DND-41 (cell line): ENCODE measurements at regions not wholly inside any gene's neighbourhood (a gene's known extent, or its start where the extent isn't known, plus 50 kb on each side); places are given as distances from the start of the nearest gene placed in this dataset.

Experiments
- ATAC-seq: fragments of 200-7000 bp; cut with Tn5 transposase; 3 replicates; pipeline ENCODE4 v1.9.1; 2021; ENCODE audit warnings: low read depth; ENCODE audit not compliant: insufficient read depth
- DNase-seq: peaks from one replicate; pipeline ENCODE4 v3.0.0-alpha.2; 2020
- H2AFZ ChIP-seq: 2 replicates; pipeline ENCODE4 v1.6.0; 2012; ENCODE audit warnings: low read depth, low read length
- H3K27ac ChIP-seq: 2 replicates; pipeline ENCODE4 v1.5.1; 2012; ENCODE audit warnings: low read length, inconsistent platforms
- H3K27me3 ChIP-seq: fragments of 200-600 bp; sonication (generic); 2 replicates; pipeline ENCODE4 v1.6.0; 2012; ENCODE audit warnings: low read length, mild to moderate bottlenecking, inconsistent platforms; ENCODE audit not compliant: insufficient read depth, poor library complexity
- H3K36me3 ChIP-seq: 2 replicates; pipeline ENCODE4 v1.5.1; 2012; ENCODE audit warnings: low read length, inconsistent platforms; ENCODE audit not compliant: insufficient read depth
- H3K4me1 ChIP-seq: 2 replicates; pipeline ENCODE4 v1.5.1; 2012; ENCODE audit warnings: mild to moderate bottlenecking, low read length; ENCODE audit not compliant: insufficient read depth
- H3K4me2 ChIP-seq: 2 replicates; pipeline ENCODE4 v1.6.0; 2012; ENCODE audit warnings: mild to moderate bottlenecking, moderate library complexity, low read length, inconsistent platforms; ENCODE audit not compliant: insufficient read depth
- H3K4me3 ChIP-seq, 2 experiments: fragments of 200-600 bp in 1 of 2; shearing (Covaris generic) in 1 of 2; 2 replicates each; pipeline ENCODE4 v1.5.1; 2012 to 2016; ENCODE audit warnings: inconsistent platforms in 2 of 2, low read length in 2 of 2, mild to moderate bottlenecking in 2 of 2, low read depth in 1 of 2, moderate library complexity in 1 of 2
- H3K79me2 ChIP-seq: 2 replicates; pipeline ENCODE4 v1.6.0; 2012; ENCODE audit warnings: low read length, inconsistent platforms; ENCODE audit not compliant: insufficient read depth
- H3K9ac ChIP-seq: 2 replicates; pipeline ENCODE4 v1.6.0; 2012; ENCODE audit warnings: low read depth, mild to moderate bottlenecking, inconsistent platforms, low read length, moderate library complexity
- H3K9me3 ChIP-seq: 2 replicates; pipeline ENCODE4 v1.5.1; 2012; ENCODE audit warnings: low read length, moderate library complexity, mild to moderate bottlenecking, inconsistent platforms; ENCODE audit not compliant: insufficient read depth, severe bottlenecking
- H4K20me1 ChIP-seq: 2 replicates; pipeline ENCODE4 v1.6.0; 2012; ENCODE audit warnings: low read length; ENCODE audit not compliant: insufficient read depth
- CTCF ChIP-seq: IDR thresholded peaks from 2 replicates; pipeline ENCODE4 v1.5.1; 2012; ENCODE audit warnings: borderline replicate concordance, low read length, moderate library complexity, mild to moderate bottlenecking; ENCODE audit not compliant: poor library complexity, severe bottlenecking; ENCODE audit errors: extremely low read depth
- EZH2 ChIP-seq: IDR thresholded peaks from 3 replicates; pipeline ENCODE4 v1.6.1; 2012; ENCODE audit warnings: borderline replicate concordance, low read depth, mild to moderate bottlenecking, moderate library complexity, low read length, inconsistent platforms; ENCODE audit not compliant: severe bottlenecking

GRCh38 chr4:120353235-120353634 lies 286.6 kb upstream of the MAD2L1 start:
- Histone ChIP-seq H3K27ac (no peak overlapping the region), H3K9me3 (no peaks in the 10 kb centered on the region), H3K4me1 (no peaks in the 10 kb centered on the region), H3K9ac (no peak overlapping the region), H4K20me1 (no peaks in the 10 kb centered on the region), H3K27me3 (no peaks in the 10 kb centered on the region), H3K36me3 (no peaks in the 10 kb centered on the region), H3K4me3 (no peak overlapping the region), H3K4me2 (no peak overlapping the region), H3K79me2 (no peaks in the 10 kb centered on the region), H2AFZ (no peak overlapping the region)
- DNase-seq = no peak
- ATAC-seq = no peak
- no peak for TF ChIP-seq CTCF
- TF ChIP-seq EZH2 = no peak

- no peak overlapping the region for H3K9ac ChIP-seq
- no peaks in the 10 kb centered on the region for H3K36me3 ChIP-seq
- no peak overlapping the region for H2AFZ ChIP-seq
- ATAC-seq (no peak), DNase-seq (no peak)
- no peak overlapping the region for H3K4me3 ChIP-seq
- H3K79me2 ChIP-seq = no peaks in the 10 kb centered on the region
- no peaks in the 10 kb centered on the region for H3K27me3 ChIP-seq
- H3K4me2 ChIP-seq = no peak overlapping the region
- no peaks in the 10 kb centered on the region for H4K20me1 ChIP-seq
- H3K4me1 ChIP-seq = no peaks in the 10 kb centered on the region
- no peak overlapping the region for H3K27ac ChIP-seq
- H3K9me3 ChIP-seq = no peaks in the 10 kb centered on the region
- no peak for TF ChIP-seq CTCF
- TF ChIP-seq EZH2 = no peak
Measured at GRCh38 chr4:120352739-120353138, 286.1 kb upstream of the MAD2L1 start.

- Histone ChIP-seq H4K20me1 (no peaks in the 10 kb centered on the region), H3K27me3 (no peaks in the 10 kb centered on the region), H3K27ac (no peak overlapping the region), H3K9ac (no peak overlapping the region), H3K36me3 (no peaks in the 10 kb centered on the region), H3K9me3 (no peaks in the 10 kb centered on the region), H3K4me1 (no peaks in the 10 kb centered on the region), H2AFZ (no peak overlapping the region), H3K4me3 (no peak overlapping the region), H3K4me2 (no peak overlapping the region), H3K79me2 (no peaks in the 10 kb centered on the region)
- TF ChIP-seq EZH2 = no peak
- TF ChIP-seq CTCF = no peak
- DNase-seq (no peak), ATAC-seq (no peak)
Measured at GRCh38 chr4:120348948-120349347, 282.3 kb upstream of the MAD2L1 start.

- TF ChIP-seq CTCF (no peak), EZH2 (no peak)
- Histone ChIP-seq H3K27ac (no peak overlapping the region), H3K27me3 (no peaks in the 10 kb centered on the region), H2AFZ (no peak overlapping the region), H4K20me1 (no peaks in the 10 kb centered on the region), H3K4me2 (no peak overlapping the region), H3K9me3 (no peaks in the 10 kb centered on the region), H3K9ac (no peak overlapping the region), H3K4me1 (no peaks in the 10 kb centered on the region), H3K36me3 (no peaks in the 10 kb centered on the region), H3K4me3 (no peak overlapping the region), H3K79me2 (no peaks in the 10 kb centered on the region)
- DNase-seq (no peak), ATAC-seq (no peak)
Measured at GRCh38 chr4:120348521-120348920, 281.9 kb upstream of the MAD2L1 start.
